ENCODE measurements at regions not wholly inside any gene's neighbourhood (a gene's known extent, or its start where the extent isn't known, plus 50 kb on each side); places are given as distances from the start of the nearest gene placed in this dataset.

GRCh38 chr2:206368484-206368883 is 74.8 kb upstream of the ADAM23 start:
- TF ChIP-seq CTCF (IDR thresholded peaks at IDR 0.05; ENCODE audit: low read depth, low read length), result no peak
- no peak for DNase-seq (ENCODE audit: extremely low read depth, low read depth)

- DNase-seq (ENCODE audit: extremely low read depth, low read depth), result no peak
- no peak for TF ChIP-seq CTCF (IDR thresholded peaks at IDR 0.05; ENCODE audit: low read depth, low read length)
Observed at GRCh38 chr2:206368933-206369569, 74.3 kb upstream of the ADAM23 start.

GRCh38 chr2:206375956-206376355 is 67.4 kb upstream of the ADAM23 start:
- DNase-seq (ENCODE audit: extremely low read depth, low read depth), result no peak
- no peak for TF ChIP-seq CTCF (IDR thresholded peaks at IDR 0.05; ENCODE audit: low read depth, low read length)

GRCh38 chr2:206378835-206379234 is 64.5 kb upstream of the ADAM23 start:
- DNase-seq (ENCODE audit: extremely low read depth, low read depth), result no peak
- no peak for TF ChIP-seq CTCF (IDR thresholded peaks at IDR 0.05; ENCODE audit: low read depth, low read length)

- no peak for TF ChIP-seq CTCF (IDR thresholded peaks at IDR 0.05; ENCODE audit: low read depth, low read length)
- no peak for DNase-seq (ENCODE audit: extremely low read depth, low read depth)
Observed at GRCh38 chr2:206379266-206379665, 64.1 kb upstream of the ADAM23 start.

- no peak for DNase-seq (ENCODE audit: extremely low read depth, low read depth)
- TF ChIP-seq CTCF (IDR thresholded peaks at IDR 0.05; ENCODE audit: low read depth, low read length), result no peak
Observed at GRCh38 chr2:206379886-206380285, 63.4 kb upstream of the ADAM23 start.

GRCh38 chr2:206381881-206382280 is 61.5 kb upstream of the ADAM23 start:
- DNase-seq (ENCODE audit: extremely low read depth, low read depth), result no peak
- no peak for TF ChIP-seq CTCF (IDR thresholded peaks at IDR 0.05; ENCODE audit: low read depth, low read length)
